Stimulated activated CD4-positive, alpha-beta T cell treated with anti-CD3 and anti-CD28 coated beads, Interleukin-1b, Interleukin-23, amount 100 ng/mL, for 48 hours (primary cell): ENCODE measurements at regions not wholly inside any gene's neighbourhood (a gene's known extent, or its start where the extent isn't known, plus 50 kb on each side); places are given as distances from the start of the nearest gene placed in this dataset.

Experiments
- DNase-seq: peaks from one replicate; pipeline ENCODE4 v3.0.0-alpha.2; 2020

- no peak for DNase-seq
These were observed 77.5 kb upstream of the OLFM1 start for GRCh38 chr9:135009794-135010585.

- DNase-seq = no peak
These were observed 76.9 kb upstream of the OLFM1 start for GRCh38 chr9:135010586-135010860.

- DNase-seq = no peak
These were observed 76.5 kb upstream of the OLFM1 start for GRCh38 chr9:135010921-135011320.

- DNase-seq = no peak
These were observed 75.3 kb upstream of the OLFM1 start for GRCh38 chr9:135012166-135012565.

- DNase-seq = no peak
These were observed 73.0 kb upstream of the OLFM1 start for GRCh38 chr9:135014311-135015010.

- no peak for DNase-seq
These were observed 72.4 kb upstream of the OLFM1 start for GRCh38 chr9:135015096-135015495.

GRCh38 chr9:135015565-135015964, 71.9 kb upstream of the OLFM1 start:
- DNase-seq = no peak

- no peak for DNase-seq
These were observed 71.3 kb upstream of the OLFM1 start for GRCh38 chr9:135016037-135016640.

- no peak for DNase-seq
These were observed 70.6 kb upstream of the OLFM1 start for GRCh38 chr9:135016876-135017275.

GRCh38 chr9:135017899-135018298, 69.6 kb upstream of the OLFM1 start:
- DNase-seq = no peak

GRCh38 chr9:135018306-135018915, 69.1 kb upstream of the OLFM1 start:
- peak; percentile 8 for DNase-seq

- DNase-seq = no peak
These were observed 68.2 kb upstream of the OLFM1 start for GRCh38 chr9:135019224-135019623.

GRCh38 chr9:135020481-135021392, 66.7 kb upstream of the OLFM1 start:
- no peak for DNase-seq

GRCh38 chr9:135021393-135021789, 66.1 kb upstream of the OLFM1 start:
- DNase-seq = no peak

GRCh38 chr9:135022191-135022870, 65.1 kb upstream of the OLFM1 start:
- no peak for DNase-seq

- no peak for DNase-seq
These were observed 64.2 kb upstream of the OLFM1 start for GRCh38 chr9:135023088-135023785.

GRCh38 chr9:135023786-135024405, 63.6 kb upstream of the OLFM1 start:
- DNase-seq = no peak

- DNase-seq = no peak
These were observed 58.0 kb upstream of the OLFM1 start for GRCh38 chr9:135029463-135029862.

- DNase-seq = no peak
These were observed 57.5 kb upstream of the OLFM1 start for GRCh38 chr9:135029871-135030565.

GRCh38 chr9:135030566-135031226, 56.8 kb upstream of the OLFM1 start:
- no peak for DNase-seq
